Left lung (tissue), 4 donors: ENCODE measurements at regions not wholly inside any gene's neighbourhood (a gene's known extent, or its start where the extent isn't known, plus 50 kb on each side); places are given as distances from the start of the nearest gene placed in this dataset.
"Not testable (repeated sequence)": the region's sequence is repeated elsewhere in the genome, so short reads cannot be mapped to it uniquely, and the experiment has no call there.

Source experiments
- ATAC-seq: fragments of 200-7000 bp; cut with Tn5 transposase; one replicate; pipeline ENCODE4 v1.9.1; 2020; ENCODE audit warnings: moderate library complexity
- DNase-seq, 4 donors: peaks; one replicate each; pipeline ENCODE4 v3.0.0-alpha.2; 2013 to 2020
- H3K27ac ChIP-seq, 2 donors: fragments of 200-600 bp; sonication (generic) in 1 of 2; one replicate each; pipeline versions ENCODE4 v1.5.0 to v1.8.0; 2020 to 2021
- H3K27me3 ChIP-seq, 2 donors: fragments of 200-600 bp; sonication (generic) in 1 of 2; one replicate each; pipeline versions ENCODE4 v1.5.0 to v1.8.0; 2020 to 2021
- H3K36me3 ChIP-seq, 2 donors: fragments of 200-600 bp; sonication (generic) in 1 of 2; one replicate each; pipeline versions ENCODE4 v1.5.0 to v1.8.0; 2020 to 2021
- H3K4me1 ChIP-seq, 2 donors: fragments of 200-600 bp; one replicate each; pipeline ENCODE4 v1.8.0; 2021
- H3K4me3 ChIP-seq, 2 donors: fragments of 200-600 bp; sonication (generic) in 1 of 2; one replicate each; pipeline versions ENCODE4 v1.5.0 to v1.8.0; 2020 to 2021; ENCODE audit warnings: mild to moderate bottlenecking in 1 of 2
- H3K9me3 ChIP-seq, 2 donors: fragments of 200-600 bp; sonication (generic) in 1 of 2; one replicate each; pipeline versions ENCODE4 v1.5.0 to v1.8.0; 2020 to 2021
- CTCF ChIP-seq, 2 donors: fragments of 200-600 bp; sonication (generic) in 1 of 2; IDR thresholded peaks; one replicate each; pipeline versions ENCODE4 v1.5.0 to v1.8.0; 2021; ENCODE audit warnings: antibody characterized with exemption in 2 of 2
- intact Hi-C, 2 donors: fragments of 100-400 bp; cut with DNase I; formaldehyde crosslinking; loops; one replicate each; pipeline versions ENCODE4 v1.11.2 to v1.14.2; 2022
- donor health status: DM: no; HTN: yes; CAD: no.
- donor health status: DM: no; HTN: no; CAD: no.

GRCh38 chr10:63976538-63976937, 455.3 kb downstream of the REEP3 start:
- TF ChIP-seq CTCF (IDR thresholded peaks at IDR 0.05): peak; percentile 49 to 55
- intact Hi-C loops: loop anchor here in 1 of 2 donors (5.0 kb wide), 1 partner anchor 104 kb away; no protein-coding TSS in a partner anchor
- Histone ChIP-seq H3K9me3 (no peaks in the 10 kb centered on the region), H3K27me3 (no peaks in the 10 kb centered on the region), H3K27ac (no peak overlapping the region), H3K4me1 (no peaks in the 10 kb centered on the region), H3K36me3 (no peaks in the 10 kb centered on the region), H3K4me3 (no peak overlapping the region)
- peak; percentile 97 for ATAC-seq
- peak in 2 of 4 donors; percentile 19 to 46 for DNase-seq

- Histone ChIP-seq H3K27ac (no peak overlapping the region), H3K4me1 (no peaks in the 10 kb centered on the region), H3K27me3 (no peaks in the 10 kb centered on the region), H3K4me3 (no peak overlapping the region), H3K36me3 (no peaks in the 10 kb centered on the region), H3K9me3 (no peaks in the 10 kb centered on the region)
- peak; percentile 45 to 49 for TF ChIP-seq CTCF (IDR thresholded peaks at IDR 0.05)
- intact Hi-C loops: loop anchor here in 1 of 2 donors (5.0 kb wide), 1 partner anchor 105 kb away; no protein-coding TSS in a partner anchor
- peak; percentile 87 for ATAC-seq
- DNase-seq: peak in 2 of 4 donors; percentile 5 to 40
Measured at GRCh38 chr10:63977329-63977923, 456.2 kb downstream of the REEP3 start.

- intact Hi-C loops, H3K4me1 ChIP-seq, H3K27me3 ChIP-seq, DNase-seq, H3K4me3 ChIP-seq, H3K36me3 ChIP-seq, ATAC-seq, H3K27ac ChIP-seq, H3K9me3 ChIP-seq: not testable (repeated sequence)
Measured at GRCh38 chr10:63980870-63981269, 459.7 kb downstream of the REEP3 start.

- DNase-seq, H3K36me3 ChIP-seq, H3K9me3 ChIP-seq, H3K4me3 ChIP-seq, intact Hi-C loops, H3K27me3 ChIP-seq, H3K27ac ChIP-seq, H3K4me1 ChIP-seq, ATAC-seq: not testable (repeated sequence)
Measured at GRCh38 chr10:63984061-63984460, 462.9 kb downstream of the REEP3 start.

GRCh38 chr10:63986536-63986935, 465.3 kb downstream of the REEP3 start:
- DNase-seq: no peak
- H3K27ac ChIP-seq: no peak overlapping the region
- H3K36me3 ChIP-seq: no peaks in the 10 kb centered on the region
- no peaks in the 10 kb centered on the region for H3K4me1 ChIP-seq
- no peak overlapping the region for H3K4me3 ChIP-seq
- intact Hi-C loops: no loop called here
- no peak for TF ChIP-seq CTCF (IDR thresholded peaks at IDR 0.05)
- H3K9me3 ChIP-seq: peaks cover 0 to 5% of the 10 kb centered on the region in 2 donors
- H3K27me3 ChIP-seq: no peaks in the 10 kb centered on the region
- no peak for ATAC-seq

- H3K4me3 ChIP-seq: no peak overlapping the region
- no peaks in the 10 kb centered on the region for H3K36me3 ChIP-seq
- peaks cover 0 to 5% of the 10 kb centered on the region in 2 donors for H3K9me3 ChIP-seq
- no peak for DNase-seq
- no peak for TF ChIP-seq CTCF (IDR thresholded peaks at IDR 0.05)
- intact Hi-C loops: no loop called here
- no peak for ATAC-seq
- H3K27ac ChIP-seq: no peak overlapping the region
- no peaks in the 10 kb centered on the region for H3K4me1 ChIP-seq
- H3K27me3 ChIP-seq: no peaks in the 10 kb centered on the region
Measured at GRCh38 chr10:63987212-63987611, 466.0 kb downstream of the REEP3 start.
